Neural progenitor cell (in vitro differentiated cells): ENCODE measurements at regions not wholly inside any gene's neighbourhood (a gene's known extent, or its start where the extent isn't known, plus 50 kb on each side); places are given as distances from the start of the nearest gene placed in this dataset.

Experiments used
- EZH2 ChIP-seq: fragments of 200-600 bp; sonication (generic); IDR thresholded peaks from 2 replicates; pipeline ENCODE4 v1.6.1; 2017; ENCODE audit warnings: antibody characterized with exemption, mild to moderate bottlenecking, moderate library complexity
- TF ChIP-seq, protein P1 (sequence below): fragments of 200-600 bp; sonication (generic); IDR thresholded peaks from 2 replicates; pipeline ENCODE4 v1.5.1; 2017; ENCODE audit warnings: antibody characterized with exemption, mild to moderate bottlenecking

DNA sequence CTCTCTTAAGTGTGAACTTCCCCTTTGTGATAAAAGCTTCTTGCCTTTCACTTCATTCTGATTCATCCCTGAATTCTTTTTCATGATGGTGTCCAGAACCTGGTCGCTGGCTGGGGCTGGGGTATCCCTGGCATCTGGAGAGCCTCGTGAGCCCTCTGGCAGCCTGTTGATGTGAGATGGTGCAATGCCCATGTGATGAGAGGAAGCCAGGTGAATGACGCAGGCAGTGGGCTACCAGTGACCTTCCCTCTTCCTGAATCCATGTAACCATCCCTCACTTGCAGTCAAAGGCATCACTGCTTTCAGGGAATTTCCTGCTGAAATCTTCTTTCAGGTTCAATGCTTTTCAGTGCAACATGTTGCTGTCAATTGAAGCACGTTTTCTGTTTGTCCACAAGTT is 158.6 kb upstream of the SLC10A2 start:
- TF ChIP-seq, protein P1, sequence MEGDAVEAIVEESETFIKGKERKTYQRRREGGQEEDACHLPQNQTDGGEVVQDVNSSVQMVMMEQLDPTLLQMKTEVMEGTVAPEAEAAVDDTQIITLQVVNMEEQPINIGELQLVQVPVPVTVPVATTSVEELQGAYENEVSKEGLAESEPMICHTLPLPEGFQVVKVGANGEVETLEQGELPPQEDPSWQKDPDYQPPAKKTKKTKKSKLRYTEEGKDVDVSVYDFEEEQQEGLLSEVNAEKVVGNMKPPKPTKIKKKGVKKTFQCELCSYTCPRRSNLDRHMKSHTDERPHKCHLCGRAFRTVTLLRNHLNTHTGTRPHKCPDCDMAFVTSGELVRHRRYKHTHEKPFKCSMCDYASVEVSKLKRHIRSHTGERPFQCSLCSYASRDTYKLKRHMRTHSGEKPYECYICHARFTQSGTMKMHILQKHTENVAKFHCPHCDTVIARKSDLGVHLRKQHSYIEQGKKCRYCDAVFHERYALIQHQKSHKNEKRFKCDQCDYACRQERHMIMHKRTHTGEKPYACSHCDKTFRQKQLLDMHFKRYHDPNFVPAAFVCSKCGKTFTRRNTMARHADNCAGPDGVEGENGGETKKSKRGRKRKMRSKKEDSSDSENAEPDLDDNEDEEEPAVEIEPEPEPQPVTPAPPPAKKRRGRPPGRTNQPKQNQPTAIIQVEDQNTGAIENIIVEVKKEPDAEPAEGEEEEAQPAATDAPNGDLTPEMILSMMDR: no peak
- TF ChIP-seq EZH2: no peak
